Esophagus squamous epithelium (tissue), 5 donors: ENCODE measurements at regions not wholly inside any gene's neighbourhood (a gene's known extent, or its start where the extent isn't known, plus 50 kb on each side); places are given as distances from the start of the nearest gene placed in this dataset.

Experiments
- DNase-seq: peaks from one replicate; lab custom pipeline; 2025; lab: John Stamatoyannopoulos, UW
- H3K27ac ChIP-seq, 4 donors: fragments of 200-600 bp; sonication (generic); one replicate each; pipeline ENCODE4 v1.5.1; 2016 to 2019; ENCODE audit warnings: mild to moderate bottlenecking in 1 of 4
- H3K27me3 ChIP-seq, 4 donors: fragments of 200-600 bp; sonication (generic); 1 replicate in 3 of 4; 2 replicates in 1 of 4; pipeline versions ENCODE4 v1.5.1 to v1.6.0; 2017 to 2021; ENCODE audit warnings: antibody characterized with exemption in 1 of 4
- H3K36me3 ChIP-seq, 3 donors: fragments of 200-600 bp; sonication (generic); one replicate each; pipeline ENCODE4 v1.5.1; 2016 to 2019
- H3K4me1 ChIP-seq, 3 donors: fragments of 200-600 bp; sonication (generic); one replicate each; pipeline ENCODE4 v1.5.1; 2017 to 2019
- H3K4me3 ChIP-seq, 4 donors: fragments of 200-600 bp; sonication (generic); 1 replicate in 3 of 4; 2 replicates in 1 of 4; pipeline ENCODE4 v1.5.1; 2016 to 2019; ENCODE audit warnings: mild to moderate bottlenecking in 2 of 4, moderate library complexity in 1 of 4
- H3K9me3 ChIP-seq, 3 donors: fragments of 200-600 bp; sonication (generic); one replicate each; pipeline ENCODE4 v1.5.1; 2016 to 2019
- CTCF ChIP-seq, 6 experiments: fragments of 450-650 bp in 4 of 6; fragments of 200-600 bp in 2 of 6; sonication (generic) in 2 of 6; IDR thresholded peaks; one replicate each; pipeline ENCODE4 v1.5.1; 2016 to 2019; ENCODE audit warnings: antibody characterized with exemption in 6 of 6, mild to moderate bottlenecking in 4 of 6, moderate library complexity in 4 of 6
- POLR2A ChIP-seq, 4 donors: fragments of 450-650 bp; IDR thresholded peaks; one replicate each; pipeline ENCODE4 v1.6.1; 2017; ENCODE audit warnings: antibody characterized with exemption in 4 of 4, mild to moderate bottlenecking in 4 of 4, moderate library complexity in 3 of 4
- WGBS, 2 donors: methylation state at CpG; one replicate each; pipeline ENCODE4 v1.1.5; 2018; 5-methylcytosine and 5-hydroxymethylcytosine counted together
- intact Hi-C: fragments of 100-400 bp; cut with DNase I; formaldehyde crosslinking; loops from one replicate; pipeline ENCODE4 v1.15.0; 2022
- donor health status: DM: yes; HTN: yes; CAD: no.

- intact Hi-C loops = no loop called here
- Histone ChIP-seq H3K4me3 (no peak overlapping the region), H3K27ac (no peak overlapping the region), H3K36me3 (no peaks in the 10 kb centered on the region), H3K27me3 (no peaks in the 10 kb centered on the region), H3K4me1 (no peaks in the 10 kb centered on the region), H3K9me3 (no peaks in the 10 kb centered on the region)
- TF ChIP-seq CTCF (IDR thresholded peaks at IDR 0.05) = no peak
- WGBS, 2 donors = 85 to 90% methylated on average over 3 of the region's 3 CpGs
- DNase-seq = no peak
Measured at GRCh38 chr16:5681966-5682365, 584.4 kb upstream of the EEF2KMT start.

- Histone ChIP-seq H3K4me1 (no peaks in the 10 kb centered on the region), H3K36me3 (no peaks in the 10 kb centered on the region), H3K9me3 (no peaks in the 10 kb centered on the region), H3K4me3 (no peak overlapping the region), H3K27ac (no peak overlapping the region), H3K27me3 (no peaks in the 10 kb centered on the region)
- DNase-seq = no peak
- 19 to 22% methylated on average over 5 to 7 of the region's 7 CpGs for WGBS, 2 donors
- TF ChIP-seq CTCF (IDR thresholded peaks at IDR 0.05) (no peak), POLR2A (IDR thresholded peaks at IDR 0.05) (no peak)
- intact Hi-C loops = no loop called here
Measured at GRCh38 chr16:5678371-5678770, 580.8 kb upstream of the EEF2KMT start.

GRCh38 chr16:5671421-5671820 is 573.8 kb upstream of the EEF2KMT start:
- intact Hi-C loops = no loop called here
- DNase-seq = no peak
- no peaks in the 10 kb centered on the region for H3K27me3 ChIP-seq

GRCh38 chr16:5670198-5670597 is 572.6 kb upstream of the EEF2KMT start:
- WGBS, 2 donors = 41 to 68% methylated on average over 2 of the region's 2 CpGs

More at GRCh38 chr16:5671421-5671820, 573.8 kb upstream of the EEF2KMT start:
- WGBS, 2 donors = 46 to 49% methylated on average over 2 of the region's 2 CpGs
- no peak for TF ChIP-seq POLR2A (IDR thresholded peaks at IDR 0.05)
- TF ChIP-seq CTCF (IDR thresholded peaks at IDR 0.05) = no peak
- H3K9me3 ChIP-seq = no peaks in the 10 kb centered on the region
- H3K4me3 ChIP-seq = no peak overlapping the region
- H3K36me3 ChIP-seq = no peaks in the 10 kb centered on the region
- H3K4me1 ChIP-seq = no peaks in the 10 kb centered on the region
- no peak overlapping the region for H3K27ac ChIP-seq

GRCh38 chr16:5668553-5668952 is 571.0 kb upstream of the EEF2KMT start:
- no peaks in the 10 kb centered on the region for H3K27me3 ChIP-seq
- no peaks in the 10 kb centered on the region for H3K36me3 ChIP-seq
- no peak overlapping the region for H3K27ac ChIP-seq
- no peak overlapping the region for H3K4me3 ChIP-seq
- TF ChIP-seq POLR2A (IDR thresholded peaks at IDR 0.05) (no peak), CTCF (IDR thresholded peaks at IDR 0.05) (no peak)
- no peaks in the 10 kb centered on the region for H3K4me1 ChIP-seq
- no peaks in the 10 kb centered on the region for H3K9me3 ChIP-seq
- intact Hi-C loops = no loop called here
- 26 to 29% methylated on average over 2 of the region's 2 CpGs for WGBS, 2 donors
- no peak for DNase-seq

More at GRCh38 chr16:5670198-5670597, 572.6 kb upstream of the EEF2KMT start:
- Histone ChIP-seq H3K9me3 (no peaks in the 10 kb centered on the region), H3K36me3 (no peaks in the 10 kb centered on the region), H3K4me3 (no peak overlapping the region), H3K27ac (no peak overlapping the region), H3K4me1 (no peaks in the 10 kb centered on the region), H3K27me3 (no peaks in the 10 kb centered on the region)
- intact Hi-C loops = no loop called here
- DNase-seq = no peak
- no peak for TF ChIP-seq CTCF (IDR thresholded peaks at IDR 0.05)
- no peak for TF ChIP-seq POLR2A (IDR thresholded peaks at IDR 0.05)
